Activated T-cell treated with anti-CD3 and anti-CD28 coated beads, Interleukin-2, amount 50 U/mL, for 72 hours (primary cell): ENCODE measurements at regions not wholly inside any gene's neighbourhood (a gene's known extent, or its start where the extent isn't known, plus 50 kb on each side); places are given as distances from the start of the nearest gene placed in this dataset.

Experiments used
- ATAC-seq, 2 donors: fragments of 150-1000 bp; cut with Tn5 transposase; replicated peaks in 1 of 2; 2 replicates each; pipeline ENCODE4 v1.10.0; 2021; ENCODE audit warnings: moderate library complexity in 2 of 2, mild to moderate bottlenecking in 1 of 2
- DNase-seq, 2 donors: peaks; one replicate each; pipeline ENCODE4 v3.0.0; 2021 to 2022; ENCODE audit warnings: mixed read lengths in 1 of 2
- H3K27ac Mint-ChIP-seq: one replicate; pipeline ENCODE4 v1.8.0; 2022; ENCODE audit warnings: mild to moderate bottlenecking, moderate library complexity, mixed read lengths
- H3K27me3 Mint-ChIP-seq: one replicate; pipeline ENCODE4 v1.8.0; 2022; ENCODE audit warnings: low read depth, mixed read lengths
- H3K36me3 Mint-ChIP-seq, 2 donors: one replicate each; pipeline ENCODE4 v1.8.0; 2022; ENCODE audit warnings: mixed read lengths in 2 of 2, mild to moderate bottlenecking in 1 of 2; ENCODE audit not compliant: insufficient read depth in 2 of 2
- H3K4me1 Mint-ChIP-seq: one replicate; pipeline ENCODE4 v1.8.0; 2022; ENCODE audit warnings: low read depth, mixed read lengths
- H3K4me3 Mint-ChIP-seq, 2 donors: one replicate each; pipeline ENCODE4 v1.8.0; 2022; ENCODE audit warnings: mild to moderate bottlenecking in 2 of 2, mixed read lengths in 2 of 2, moderate library complexity in 2 of 2
- H3K9me3 Mint-ChIP-seq, 2 donors: one replicate each; pipeline ENCODE4 v1.8.0; 2022; ENCODE audit warnings: mixed read lengths in 2 of 2

GRCh38 chr1:181430015-181430885, 53.1 kb upstream of the CACNA1E start:
- H3K4me3 Mint-ChIP-seq: no peak overlapping the region
- H3K27ac Mint-ChIP-seq: no peak overlapping the region
- peak; percentile 53 to 55 for ATAC-seq
- no peaks in the 10 kb centered on the region for H3K9me3 Mint-ChIP-seq
- no peaks in the 10 kb centered on the region for H3K36me3 Mint-ChIP-seq
- H3K27me3 Mint-ChIP-seq: peaks cover 44% of the 10 kb centered on the region
- no peak for DNase-seq
- peaks cover 7% of the 10 kb centered on the region for H3K4me1 Mint-ChIP-seq
